IMR-90 (cell line): ENCODE measurements at regions not wholly inside any gene's neighbourhood (a gene's known extent, or its start where the extent isn't known, plus 50 kb on each side); places are given as distances from the start of the nearest gene placed in this dataset.

ENCODE experiments used
- ATAC-seq: fragments of 200-7000 bp; cut with Tn5 transposase; 2 replicates; pipeline ENCODE4 v1.9.1; 2020; ENCODE audit warnings: low read depth, mild to moderate bottlenecking, moderate library complexity
- BruUV-seq: library from RNA; stranded (reverse); fragments of 400-500 nt; replicated peaks from 2 replicates; lab custom pipeline; 2021; lab: Mats Ljungman, UMichigan
- CTCF ChIA-PET: fragments of 300-600 bp; formaldehyde crosslinking; extraction: SDS; loops from one replicate; lab custom pipeline; 2021; ENCODE audit warnings: antibody characterized with exemption; lab: Yijun Ruan, JAX
- POLR2A ChIA-PET: fragments of 300-600 bp; sonication (Branson Sonifier 250); formaldehyde crosslinking; loops from one replicate; lab custom pipeline; 2022; ENCODE audit warnings: antibody characterized with exemption; ENCODE audit not compliant: unreplicated experiment; lab: Charles Lee
- DNase-seq: peaks from one replicate; pipeline ENCODE4 v3.0.0; 2013
- H2AFZ ChIP-seq: replicated peaks from 2 replicates; pipeline ENCODE3; 2013; ENCODE audit warnings: low read length, mild to moderate bottlenecking; ENCODE audit not compliant: poor library complexity
- H2AK5ac ChIP-seq: 2 replicates; pipeline ENCODE4 v1.6.1; 2013; ENCODE audit warnings: low read depth, low read length, inconsistent platforms
- H2AK9ac ChIP-seq: replicated peaks from 2 replicates; pipeline ENCODE3; 2013; ENCODE audit warnings: mild to moderate bottlenecking, low read depth, low read length, moderate library complexity; ENCODE audit not compliant: poor library complexity
- H2BK120ac ChIP-seq: 2 replicates; pipeline ENCODE4 v1.6.1; 2013; ENCODE audit warnings: low read depth, low read length, inconsistent platforms
- H2BK15ac ChIP-seq: 3 replicates; pipeline ENCODE4 v1.6.1; 2013; ENCODE audit warnings: low read depth, low read length, inconsistent platforms
- H2BK20ac ChIP-seq: 2 replicates; pipeline ENCODE4 v1.6.1; 2013; ENCODE audit warnings: low read depth, mild to moderate bottlenecking, inconsistent platforms, low read length, moderate library complexity
- H2BK5ac ChIP-seq: 2 replicates; pipeline ENCODE4 v1.6.1; 2013; ENCODE audit warnings: mild to moderate bottlenecking, low read depth, low read length, inconsistent platforms; ENCODE audit not compliant: poor library complexity, severe bottlenecking
- H3K14ac ChIP-seq: replicated peaks from 2 replicates; pipeline ENCODE4 v1.6.1; 2013; ENCODE audit warnings: low read depth, low read length, inconsistent platforms
- H3K18ac ChIP-seq: 2 replicates; pipeline ENCODE4 v1.6.1; 2013; ENCODE audit warnings: low read depth, low read length, control low read depth
- H3K23ac ChIP-seq: 2 replicates; pipeline ENCODE4 v1.6.1; 2013; ENCODE audit warnings: low read depth, low read length, inconsistent platforms
- H3K27ac ChIP-seq: 2 replicates; pipeline ENCODE4 v1.5.1; 2013; ENCODE audit warnings: mild to moderate bottlenecking, control low read depth, low read length; ENCODE audit not compliant: insufficient read depth
- H3K27me3 ChIP-seq: 2 replicates; pipeline ENCODE4 v1.6.1; 2013; ENCODE audit warnings: low read length; ENCODE audit not compliant: control insufficient read depth, insufficient read depth
- H3K36me3 ChIP-seq: 2 replicates; pipeline ENCODE4 v1.6.1; 2013; ENCODE audit warnings: low read length, mixed read lengths; ENCODE audit not compliant: control insufficient read depth, insufficient read depth
- H3K4ac ChIP-seq: 2 replicates; pipeline ENCODE4 v1.6.1; 2013; ENCODE audit warnings: low read depth, low read length, inconsistent platforms
- H3K4me1 ChIP-seq: 2 replicates; pipeline ENCODE4 v1.6.1; 2013; ENCODE audit warnings: low read length, mixed read lengths; ENCODE audit not compliant: control insufficient read depth, insufficient read depth
- H3K4me2 ChIP-seq: 2 replicates; pipeline ENCODE4 v1.6.1; 2013; ENCODE audit warnings: low read depth, mild to moderate bottlenecking, control low read depth, low read length, moderate library complexity
- H3K4me3 ChIP-seq: 2 replicates; pipeline ENCODE4 v1.5.1; 2013; ENCODE audit warnings: low read depth, mild to moderate bottlenecking, control low read depth, low read length, moderate library complexity; ENCODE audit not compliant: insufficient read depth
- H3K56ac ChIP-seq: 2 replicates; pipeline ENCODE4 v1.6.1; 2013; ENCODE audit warnings: low read length, inconsistent platforms; ENCODE audit not compliant: insufficient read depth; ENCODE audit errors: extremely low read depth
- H3K79me1 ChIP-seq, 2 experiments: 2 replicates each; pipeline ENCODE4 v1.6.1; 2013; ENCODE audit warnings: low read length in 2 of 2, inconsistent platforms in 1 of 2, low read depth in 1 of 2
- H3K9ac ChIP-seq: 2 replicates; pipeline ENCODE4 v1.6.1; 2013; ENCODE audit warnings: low read depth, low read length, control low read depth
- H3K9me1 ChIP-seq: 2 replicates; pipeline ENCODE4 v1.6.1; 2013; ENCODE audit warnings: low read length, inconsistent platforms; ENCODE audit not compliant: insufficient read depth
- H3K9me3 ChIP-seq: 2 replicates; pipeline ENCODE4 v1.6.1; 2013; ENCODE audit warnings: low read length; ENCODE audit not compliant: control insufficient read depth, insufficient read depth
- H4K20me1 ChIP-seq: 2 replicates; pipeline ENCODE4 v1.6.1; 2013; ENCODE audit warnings: low read length, inconsistent platforms; ENCODE audit not compliant: insufficient read depth
- H4K5ac ChIP-seq: 2 replicates; pipeline ENCODE4 v1.6.1; 2013; ENCODE audit warnings: mild to moderate bottlenecking, low read depth, low read length, control low read depth
- H4K8ac ChIP-seq, 2 experiments: 2 replicates each; pipeline ENCODE4 v1.6.1; 2013; ENCODE audit warnings: low read depth in 2 of 2, low read length in 2 of 2, control low read depth in 1 of 2, inconsistent platforms in 1 of 2
- H4K91ac ChIP-seq: 2 replicates; pipeline ENCODE4 v1.6.1; 2013; ENCODE audit warnings: low read depth, low read length, inconsistent platforms; ENCODE audit not compliant: insufficient read depth
- ELK1 ChIP-seq: fragments of 150-350 bp; IDR thresholded peaks from 2 replicates; pipeline ENCODE4 v1.6.1; 2016; ENCODE audit warnings: low read depth, mild to moderate bottlenecking, low read length, moderate library complexity, borderline replicate concordance
- FOS ChIP-seq: fragments of 150-350 bp; IDR thresholded peaks from 2 replicates; pipeline ENCODE4 v1.6.1; 2016; ENCODE audit warnings: low read depth, low read length
- POLR2A ChIP-seq: IDR thresholded peaks from 2 replicates; pipeline ENCODE4 v1.6.1; 2012; ENCODE audit warnings: mild to moderate bottlenecking, low read depth, low read length
- WGBS, 2 experiments: methylation state at CpG; one replicate each; pipeline versions ENCODE4 v1.1.5 to v1.1.7; 2013; ENCODE audit warnings: missing lambda C conversion rate in 2 of 2; ENCODE audit not compliant: insufficient read length in 1 of 2; ENCODE audit errors: extremely low coverage in 2 of 2; 5-methylcytosine and 5-hydroxymethylcytosine counted together
- dilution Hi-C: fragments of 300-500 bp; cut with HindIII; formaldehyde crosslinking; loops from one replicate; pipeline ENCODE4 v1.14.3; 2018; ENCODE audit warnings: low sequenced_read_pairs; ENCODE audit not compliant: unreplicated experiment
- in situ Hi-C: fragments of 300-500 bp; cut with MboI; formaldehyde crosslinking; loops from 3 replicates; pipeline ENCODE4 v1.14.3; 2019; ENCODE audit warnings: low sequenced_read_pairs, inconsistent platforms, mixed read lengths
- intact Hi-C: fragments of 100-400 bp; cut with micrococcal nuclease; formaldehyde crosslinking; loops from 2 replicates; pipeline ENCODE4 v1.10.0; 2022

- Histone ChIP-seq H3K9me1 (no peaks in the 10 kb centered on the region), H3K4me2 (no peak overlapping the region), H4K8ac (no peak overlapping the region), H3K79me1 (no peaks in the 10 kb centered on the region), H4K91ac (no peak overlapping the region), H3K14ac (no peak overlapping the region), H3K9ac (no peak overlapping the region), H3K4ac (no peak overlapping the region), H4K5ac (no peak overlapping the region), H3K4me3 (no peak overlapping the region), H2BK20ac (no peak overlapping the region), H3K27ac (no peak overlapping the region), H2AFZ (no peak overlapping the region), H2AK5ac (no peak overlapping the region), H2BK120ac (no peak overlapping the region), H4K20me1 (no peaks in the 10 kb centered on the region), H3K9me3 (no peaks in the 10 kb centered on the region), H2BK15ac (no peak overlapping the region), H3K56ac (no peak overlapping the region), H3K27me3 (no peaks in the 10 kb centered on the region), H3K4me1 (no peaks in the 10 kb centered on the region), H3K23ac (no peak overlapping the region), H3K36me3 (no peaks in the 10 kb centered on the region), H2AK9ac (no peak overlapping the region), H3K18ac (no peak overlapping the region), H2BK5ac (no peak overlapping the region)
- no CpG with 5 or more reads among the region's 2 CpGs for WGBS, 2 experiments
- intact Hi-C loops, result no loop called here
- ATAC-seq, result no peak
- DNase-seq, result peak; percentile 48
- TF ChIP-seq POLR2A (no peak), ELK1 (no peak), FOS (no peak)
- no TSS peak for BruUV-seq
- dilution Hi-C loops, result no loop called here
- in situ Hi-C loops, result no loop called here
- POLR2A ChIA-PET, result no interaction called here
- CTCF ChIA-PET, result no interaction called here
These were observed 126.7 kb downstream of the TUSC7 start for GRCh38 chr3:116836286-116836685.
